Cerebellar nuclear complex (tissue), 1 donor: ENCODE measurements at regions not wholly inside any gene's neighbourhood (a gene's known extent, or its start where the extent isn't known, plus 50 kb on each side); places are given as distances from the start of the nearest gene placed in this dataset.
"Not testable (repeated sequence)": the region's sequence is repeated elsewhere in the genome, so short reads cannot be mapped to it uniquely, and the experiment has no call there.

Experiments
- DNase-seq, 2 experiments: peaks; one replicate each; lab custom pipeline; 2025; lab: John Stamatoyannopoulos, UW

GRCh38 chr17:18546514-18547398 lies 70.2 kb downstream of the LGALS9C start:
- not testable (repeated sequence) for DNase-seq

DNA sequence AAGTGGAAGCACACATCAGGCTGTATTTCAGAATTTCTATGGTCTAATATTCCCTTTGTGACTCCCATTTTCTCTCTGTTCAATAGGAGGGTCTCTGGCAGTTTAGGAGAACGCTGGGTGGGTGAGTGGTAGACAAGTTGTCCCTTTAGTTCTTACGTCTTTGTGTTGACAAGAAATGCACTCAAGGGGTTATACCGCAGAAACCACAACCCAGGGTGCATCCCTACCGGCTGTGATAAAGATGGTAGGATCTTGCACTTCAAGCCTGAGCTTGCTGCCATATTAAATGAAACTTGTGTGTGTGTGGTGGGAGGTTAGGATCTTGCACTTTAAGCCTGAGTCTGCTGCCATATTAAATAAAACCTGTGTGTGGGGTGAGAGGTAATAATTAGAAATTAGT lies 80.5 kb downstream of the LGALS9C start:
- DNase-seq: not testable (repeated sequence)

DNA sequence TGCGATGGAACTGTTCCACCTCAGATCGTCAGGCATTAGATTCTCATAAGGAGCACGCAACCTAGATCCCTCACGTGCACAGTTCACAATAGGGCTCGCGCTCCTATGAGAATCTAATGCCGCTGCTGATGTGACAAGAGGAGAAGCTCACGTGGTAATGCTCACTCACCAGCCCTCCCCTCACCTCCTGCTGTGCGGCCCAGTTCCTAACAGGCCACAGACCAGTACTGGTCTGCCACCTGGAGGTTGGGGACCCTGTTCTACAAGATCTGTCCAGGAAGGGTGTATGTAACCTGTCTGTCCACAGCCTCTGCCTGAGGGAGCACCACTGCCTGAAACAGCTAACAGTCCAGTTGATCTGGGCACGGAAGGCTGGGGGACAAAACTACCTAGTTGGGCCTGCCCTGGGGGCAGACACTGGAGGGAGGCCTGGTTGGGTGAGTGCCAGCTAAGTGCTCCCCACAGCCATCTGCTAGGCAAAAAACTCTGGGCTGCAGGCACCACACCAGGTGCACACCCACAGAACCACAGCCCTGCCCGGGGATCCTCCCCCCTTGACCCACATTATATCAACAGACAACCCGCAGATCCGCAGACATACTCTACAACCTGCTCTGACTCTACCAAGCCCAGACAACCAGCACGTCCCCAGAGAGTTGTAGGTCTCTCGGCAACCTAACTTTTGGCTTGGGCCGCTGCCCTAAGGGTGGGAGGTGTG lies 80.7 kb downstream of the TBC1D28 start:
- DNase-seq: not testable (repeated sequence)

DNA sequence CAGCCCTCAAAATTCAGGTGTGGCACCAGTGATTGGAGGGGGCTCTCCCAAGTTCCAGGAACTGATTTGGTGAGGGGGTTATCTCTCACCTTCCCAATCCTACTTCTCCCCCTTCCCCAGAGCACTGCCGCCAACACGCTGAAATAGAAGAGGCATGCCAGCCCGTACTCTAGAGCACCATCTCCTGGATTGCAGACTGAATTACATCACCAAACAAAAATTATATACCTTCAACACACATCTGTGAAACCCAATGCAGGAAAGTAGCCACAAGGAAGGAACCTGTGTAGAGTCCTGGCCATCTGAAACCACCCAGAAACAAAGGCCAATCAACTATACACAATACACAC lies 80.1 kb downstream of the TBC1D28 start:
- not testable (repeated sequence) for DNase-seq

DNA sequence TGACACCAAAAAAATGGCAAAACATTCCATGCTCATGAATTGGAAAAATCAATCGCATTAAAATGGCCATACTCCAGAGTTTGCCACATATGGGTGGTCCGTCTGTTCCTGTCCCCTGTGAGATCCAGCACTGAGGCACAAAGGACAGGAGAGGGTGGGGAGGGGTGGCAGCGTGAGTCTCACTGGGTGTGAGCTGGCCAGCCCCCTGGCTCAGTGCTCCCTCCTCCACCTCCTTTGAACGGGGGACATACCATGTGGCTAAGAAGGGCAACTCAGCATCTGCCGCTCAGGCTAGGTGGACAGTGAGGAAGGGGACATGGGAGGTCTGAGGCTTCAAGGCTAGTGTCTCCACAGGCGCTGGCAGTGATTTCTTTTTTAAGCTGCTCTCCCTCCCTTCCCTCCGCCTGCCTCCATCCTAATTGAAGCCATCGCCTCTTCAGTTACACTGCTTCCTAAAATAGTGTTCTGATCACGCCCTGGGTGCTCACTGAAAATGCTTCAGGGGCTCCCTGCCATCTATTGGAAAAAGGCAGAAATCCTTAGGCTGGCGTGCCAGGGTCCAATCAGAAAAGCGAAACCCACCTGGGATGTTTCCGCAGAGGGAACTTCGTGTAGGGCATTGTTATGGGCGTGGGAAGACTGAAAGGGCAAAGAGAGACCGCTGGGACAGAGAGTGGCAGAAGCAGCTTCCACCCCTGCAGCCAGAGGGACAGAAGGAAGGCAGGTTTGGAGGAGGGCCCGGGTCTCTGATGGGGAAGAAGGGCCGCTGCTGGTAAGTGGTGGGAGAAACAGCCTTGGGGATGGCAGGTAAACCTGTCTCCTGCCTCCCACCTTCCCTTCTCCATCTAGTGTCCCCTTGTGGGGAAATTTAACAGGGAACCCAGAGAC lies 75.8 kb downstream of the TBC1D28 start:
- DNase-seq: not testable (repeated sequence)

- DNase-seq: peak in 1 of 2 experiments; percentile 7
Observed at GRCh38 chr17:18569489-18569913, 74.7 kb downstream of the TBC1D28 start.

GRCh38 chr17:18572536-18572935 lies 71.7 kb downstream of the TBC1D28 start:
- not testable (repeated sequence) for DNase-seq

GRCh38 chr17:18574137-18574536 lies 70.1 kb downstream of the TBC1D28 start:
- DNase-seq: not testable (repeated sequence)
